SK-N-MC (cell line): ENCODE measurements at regions not wholly inside any gene's neighbourhood (a gene's known extent, or its start where the extent isn't known, plus 50 kb on each side); places are given as distances from the start of the nearest gene placed in this dataset.

Source experiments
- EZH2 ChIP-seq: fragments of 200-600 bp; sonication (generic); IDR thresholded peaks from one replicate; pipeline ENCODE4 v1.6.1; 2017; ENCODE audit warnings: antibody characterized with exemption
- FOXP2 ChIP-seq: optimal IDR thresholded peaks from 2 replicates; pipeline ENCODE3; 2011; ENCODE audit warnings: mild to moderate bottlenecking, moderate library complexity; ENCODE audit not compliant: insufficient read depth; ENCODE audit errors: extremely low read length, control extremely low read depth
- POLR2AphosphoS5 ChIP-seq: IDR thresholded peaks from 2 replicates; pipeline ENCODE4 v1.6.1; 2012; ENCODE audit warnings: mild to moderate bottlenecking, low read depth, low read length, borderline replicate concordance

DNA sequence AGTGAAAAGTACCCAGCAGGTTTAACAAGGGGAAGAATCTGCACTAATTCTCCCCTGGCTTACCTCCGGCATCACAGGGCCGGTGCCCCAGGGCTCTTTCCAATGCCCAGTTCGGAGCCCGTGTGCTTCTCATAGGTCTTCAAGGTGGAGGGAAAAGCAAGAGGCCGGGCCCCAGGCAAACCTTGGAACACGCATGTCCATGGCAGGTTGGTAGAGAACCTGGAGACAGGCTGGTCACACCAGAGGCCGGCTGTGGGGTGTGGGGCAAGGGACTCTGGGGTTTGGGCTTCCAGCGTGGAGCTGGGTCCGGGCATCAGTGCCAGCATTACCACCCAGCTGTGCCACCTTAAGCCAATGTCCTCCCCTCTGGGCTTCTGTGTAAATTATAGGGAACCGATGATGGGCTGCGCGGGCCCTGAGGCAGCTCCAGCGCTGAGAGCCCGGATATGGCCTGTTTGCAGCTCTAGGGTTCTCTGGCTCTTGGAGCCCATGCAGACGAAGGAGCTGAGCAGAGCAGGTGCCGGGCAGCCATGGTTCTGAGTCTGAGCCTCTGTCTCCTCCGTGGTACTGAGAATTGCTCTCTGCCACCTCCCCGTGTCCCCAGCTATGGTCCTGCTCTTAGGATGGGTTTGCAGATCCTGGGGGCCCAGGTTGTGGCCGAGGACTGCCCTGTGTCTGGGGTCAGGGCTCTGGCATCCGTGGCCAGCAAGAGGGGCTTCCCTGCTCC, 197.0 kb upstream of the C14orf180 start:
- TF ChIP-seq POLR2AphosphoS5 (no peak), EZH2 (no peak), FOXP2 (no peak)
